ENCODE measurements at regions not wholly inside any gene's neighbourhood (a gene's known extent, or its start where the extent isn't known, plus 50 kb on each side); places are given as distances from the start of the nearest gene placed in this dataset.

DNA sequence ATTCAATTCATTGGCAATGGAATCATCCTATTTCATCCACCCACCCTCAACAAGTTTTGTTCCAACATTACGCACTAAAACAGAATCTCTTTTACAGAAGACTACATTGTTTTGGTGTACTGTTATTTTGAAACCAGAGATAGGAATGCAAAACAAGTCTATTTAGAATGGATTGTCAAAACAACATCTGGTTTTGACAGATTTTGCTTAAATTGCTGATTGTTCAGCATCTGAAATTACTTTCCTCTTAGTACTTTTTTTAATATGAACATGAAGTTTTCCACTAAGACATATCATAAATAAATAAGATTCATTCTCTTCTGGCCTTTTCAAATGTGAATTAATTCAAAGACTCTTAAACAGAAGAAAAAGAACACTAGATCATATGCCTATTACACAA lies 323.9 kb upstream of the TFPI start (continued):
- TF ChIP-seq, protein P1, sequence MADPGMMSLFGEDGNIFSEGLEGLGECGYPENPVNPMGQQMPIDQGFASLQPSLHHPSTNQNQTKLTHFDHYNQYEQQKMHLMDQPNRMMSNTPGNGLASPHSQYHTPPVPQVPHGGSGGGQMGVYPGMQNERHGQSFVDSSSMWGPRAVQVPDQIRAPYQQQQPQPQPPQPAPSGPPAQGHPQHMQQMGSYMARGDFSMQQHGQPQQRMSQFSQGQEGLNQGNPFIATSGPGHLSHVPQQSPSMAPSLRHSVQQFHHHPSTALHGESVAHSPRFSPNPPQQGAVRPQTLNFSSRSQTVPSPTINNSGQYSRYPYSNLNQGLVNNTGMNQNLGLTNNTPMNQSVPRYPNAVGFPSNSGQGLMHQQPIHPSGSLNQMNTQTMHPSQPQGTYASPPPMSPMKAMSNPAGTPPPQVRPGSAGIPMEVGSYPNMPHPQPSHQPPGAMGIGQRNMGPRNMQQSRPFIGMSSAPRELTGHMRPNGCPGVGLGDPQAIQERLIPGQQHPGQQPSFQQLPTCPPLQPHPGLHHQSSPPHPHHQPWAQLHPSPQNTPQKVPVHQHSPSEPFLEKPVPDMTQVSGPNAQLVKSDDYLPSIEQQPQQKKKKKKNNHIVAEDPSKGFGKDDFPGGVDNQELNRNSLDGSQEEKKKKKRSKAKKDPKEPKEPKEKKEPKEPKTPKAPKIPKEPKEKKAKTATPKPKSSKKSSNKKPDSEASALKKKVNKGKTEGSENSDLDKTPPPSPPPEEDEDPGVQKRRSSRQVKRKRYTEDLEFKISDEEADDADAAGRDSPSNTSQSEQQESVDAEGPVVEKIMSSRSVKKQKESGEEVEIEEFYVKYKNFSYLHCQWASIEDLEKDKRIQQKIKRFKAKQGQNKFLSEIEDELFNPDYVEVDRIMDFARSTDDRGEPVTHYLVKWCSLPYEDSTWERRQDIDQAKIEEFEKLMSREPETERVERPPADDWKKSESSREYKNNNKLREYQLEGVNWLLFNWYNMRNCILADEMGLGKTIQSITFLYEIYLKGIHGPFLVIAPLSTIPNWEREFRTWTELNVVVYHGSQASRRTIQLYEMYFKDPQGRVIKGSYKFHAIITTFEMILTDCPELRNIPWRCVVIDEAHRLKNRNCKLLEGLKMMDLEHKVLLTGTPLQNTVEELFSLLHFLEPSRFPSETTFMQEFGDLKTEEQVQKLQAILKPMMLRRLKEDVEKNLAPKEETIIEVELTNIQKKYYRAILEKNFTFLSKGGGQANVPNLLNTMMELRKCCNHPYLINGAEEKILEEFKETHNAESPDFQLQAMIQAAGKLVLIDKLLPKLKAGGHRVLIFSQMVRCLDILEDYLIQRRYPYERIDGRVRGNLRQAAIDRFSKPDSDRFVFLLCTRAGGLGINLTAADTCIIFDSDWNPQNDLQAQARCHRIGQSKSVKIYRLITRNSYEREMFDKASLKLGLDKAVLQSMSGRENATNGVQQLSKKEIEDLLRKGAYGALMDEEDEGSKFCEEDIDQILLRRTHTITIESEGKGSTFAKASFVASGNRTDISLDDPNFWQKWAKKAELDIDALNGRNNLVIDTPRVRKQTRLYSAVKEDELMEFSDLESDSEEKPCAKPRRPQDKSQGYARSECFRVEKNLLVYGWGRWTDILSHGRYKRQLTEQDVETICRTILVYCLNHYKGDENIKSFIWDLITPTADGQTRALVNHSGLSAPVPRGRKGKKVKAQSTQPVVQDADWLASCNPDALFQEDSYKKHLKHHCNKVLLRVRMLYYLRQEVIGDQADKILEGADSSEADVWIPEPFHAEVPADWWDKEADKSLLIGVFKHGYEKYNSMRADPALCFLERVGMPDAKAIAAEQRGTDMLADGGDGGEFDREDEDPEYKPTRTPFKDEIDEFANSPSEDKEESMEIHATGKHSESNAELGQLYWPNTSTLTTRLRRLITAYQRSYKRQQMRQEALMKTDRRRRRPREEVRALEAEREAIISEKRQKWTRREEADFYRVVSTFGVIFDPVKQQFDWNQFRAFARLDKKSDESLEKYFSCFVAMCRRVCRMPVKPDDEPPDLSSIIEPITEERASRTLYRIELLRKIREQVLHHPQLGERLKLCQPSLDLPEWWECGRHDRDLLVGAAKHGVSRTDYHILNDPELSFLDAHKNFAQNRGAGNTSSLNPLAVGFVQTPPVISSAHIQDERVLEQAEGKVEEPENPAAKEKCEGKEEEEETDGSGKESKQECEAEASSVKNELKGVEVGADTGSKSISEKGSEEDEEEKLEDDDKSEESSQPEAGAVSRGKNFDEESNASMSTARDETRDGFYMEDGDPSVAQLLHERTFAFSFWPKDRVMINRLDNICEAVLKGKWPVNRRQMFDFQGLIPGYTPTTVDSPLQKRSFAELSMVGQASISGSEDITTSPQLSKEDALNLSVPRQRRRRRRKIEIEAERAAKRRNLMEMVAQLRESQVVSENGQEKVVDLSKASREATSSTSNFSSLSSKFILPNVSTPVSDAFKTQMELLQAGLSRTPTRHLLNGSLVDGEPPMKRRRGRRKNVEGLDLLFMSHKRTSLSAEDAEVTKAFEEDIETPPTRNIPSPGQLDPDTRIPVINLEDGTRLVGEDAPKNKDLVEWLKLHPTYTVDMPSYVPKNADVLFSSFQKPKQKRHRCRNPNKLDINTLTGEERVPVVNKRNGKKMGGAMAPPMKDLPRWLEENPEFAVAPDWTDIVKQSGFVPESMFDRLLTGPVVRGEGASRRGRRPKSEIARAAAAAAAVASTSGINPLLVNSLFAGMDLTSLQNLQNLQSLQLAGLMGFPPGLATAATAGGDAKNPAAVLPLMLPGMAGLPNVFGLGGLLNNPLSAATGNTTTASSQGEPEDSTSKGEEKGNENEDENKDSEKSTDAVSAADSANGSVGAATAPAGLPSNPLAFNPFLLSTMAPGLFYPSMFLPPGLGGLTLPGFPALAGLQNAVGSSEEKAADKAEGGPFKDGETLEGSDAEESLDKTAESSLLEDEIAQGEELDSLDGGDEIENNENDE (IDR thresholded peaks at IDR 0.05; ENCODE audit: insufficient replicate concordance, low read length), result no peak
- TF ChIP-seq BACH1 (IDR thresholded peaks at IDR 0.05; ENCODE audit: low read length) (no peak), SP4 (IDR thresholded peaks at IDR 0.05; ENCODE audit: low read length) (no peak)

All from H1 (cell line).